Thyroid gland (tissue), 4 donors: ENCODE measurements at regions not wholly inside any gene's neighbourhood (a gene's known extent, or its start where the extent isn't known, plus 50 kb on each side); places are given as distances from the start of the nearest gene placed in this dataset.

Source experiments
- DNase-seq, 2 donors: peaks; one replicate each; pipeline ENCODE4 v3.0.0-alpha.2; 2019
- H3K27ac ChIP-seq, 3 donors: fragments of 200-600 bp; sonication (generic); 1 replicate in 2 of 3; 2 replicates in 1 of 3; pipeline ENCODE4 v1.5.1; 2016 to 2019; ENCODE audit warnings: mild to moderate bottlenecking in 1 of 3, moderate library complexity in 1 of 3
- H3K27me3 ChIP-seq: fragments of 200-600 bp; sonication (generic); one replicate; pipeline ENCODE4 v1.5.1; 2019
- H3K36me3 ChIP-seq, 2 donors: fragments of 200-600 bp; sonication (generic); one replicate each; pipeline ENCODE4 v1.5.1; 2016 to 2019
- H3K4me1 ChIP-seq, 2 donors: fragments of 200-600 bp; sonication (generic); one replicate each; pipeline ENCODE4 v1.5.1; 2017 to 2019
- H3K4me3 ChIP-seq, 3 donors: fragments of 200-600 bp; sonication (generic); replicated peaks in 1 of 3; 1 replicate in 2 of 3; 2 replicates in 1 of 3; pipeline ENCODE4 v1.5.1; 2016; ENCODE audit warnings: mild to moderate bottlenecking in 1 of 3
- H3K9me3 ChIP-seq: fragments of 200-600 bp; sonication (generic); one replicate; pipeline ENCODE4 v1.5.1; 2017
- CTCF ChIP-seq, 6 experiments: fragments of 200-600 bp in 3 of 6; fragments of 450-650 bp in 3 of 6; sonication (generic) in 3 of 6; IDR thresholded peaks; one replicate each; pipeline ENCODE4 v1.5.1; 2016 to 2019; ENCODE audit warnings: antibody characterized with exemption in 6 of 6, mild to moderate bottlenecking in 2 of 6, inconsistent platforms in 1 of 6, moderate library complexity in 1 of 6
- POLR2A ChIP-seq, 2 donors: fragments of 450-650 bp; IDR thresholded peaks; one replicate each; pipeline ENCODE4 v1.6.1; 2017; ENCODE audit warnings: antibody characterized with exemption in 2 of 2, mild to moderate bottlenecking in 2 of 2, moderate library complexity in 1 of 2
- WGBS, 2 donors: methylation state at CpG; one replicate each; pipeline ENCODE4 v1.1.5; 2017; 5-methylcytosine and 5-hydroxymethylcytosine counted together
- intact Hi-C: fragments of 100-400 bp; cut with DNase I; formaldehyde crosslinking; loops from one replicate; pipeline ENCODE4 v1.15.1; 2023

DNA sequence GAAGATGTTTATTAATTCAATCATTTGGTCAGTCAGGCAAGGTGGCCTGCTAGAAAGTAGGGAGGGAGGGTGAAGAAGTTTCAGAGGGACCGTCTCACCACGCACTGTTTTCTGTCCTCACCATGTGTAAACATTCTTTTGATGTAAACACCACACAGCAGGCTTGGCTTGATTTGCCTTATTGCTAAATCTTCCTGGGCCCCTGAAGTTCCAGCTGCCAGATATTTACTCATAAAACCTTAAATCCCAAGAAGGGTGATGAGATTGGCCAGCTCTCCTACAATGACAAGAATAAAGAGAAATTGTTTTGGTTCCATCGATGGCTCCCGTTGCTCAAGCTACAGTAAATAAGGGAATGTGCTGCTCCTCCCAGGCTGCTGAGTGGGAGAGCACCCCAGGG lies 198.2 kb upstream of the TMTC4 start:
- H3K27me3 ChIP-seq = no peaks in the 10 kb centered on the region
- 62 to 74% methylated on average over 4 of the region's 4 CpGs for WGBS, 2 donors
- intact Hi-C loops = no loop called here
- H3K36me3 ChIP-seq = no peaks in the 10 kb centered on the region
- H3K27ac ChIP-seq = no peak overlapping the region
- H3K4me1 ChIP-seq = no peaks in the 10 kb centered on the region
- H3K4me3 ChIP-seq = no peak overlapping the region
- TF ChIP-seq POLR2A (IDR thresholded peaks at IDR 0.05) (no peak), CTCF (IDR thresholded peaks at IDR 0.05) (no peak)
- H3K9me3 ChIP-seq = no peaks in the 10 kb centered on the region
- no peak for DNase-seq

- Histone ChIP-seq H3K27me3 (no peaks in the 10 kb centered on the region), H3K27ac (no peak overlapping the region), H3K36me3 (no peaks in the 10 kb centered on the region), H3K4me1 (no peaks in the 10 kb centered on the region), H3K4me3 (no peak overlapping the region), H3K9me3 (no peaks in the 10 kb centered on the region)
- TF ChIP-seq POLR2A (IDR thresholded peaks at IDR 0.05) = no peak
- TF ChIP-seq CTCF (IDR thresholded peaks at IDR 0.05) = no peak
- DNase-seq = no peak
- 73 to 82% methylated on average over 3 of the region's 3 CpGs for WGBS, 2 donors
- intact Hi-C loops = no loop called here
Observed at GRCh38 chr13:100870898-100871297, 196.3 kb upstream of the TMTC4 start.

- no peak for DNase-seq
- WGBS, 2 donors = 88 to 91% methylated on average over 4 of the region's 4 CpGs
- intact Hi-C loops = no loop called here
- TF ChIP-seq POLR2A (IDR thresholded peaks at IDR 0.05) = no peak
- no peak for TF ChIP-seq CTCF (IDR thresholded peaks at IDR 0.05)
- H3K9me3 ChIP-seq = no peaks in the 10 kb centered on the region
- no peaks in the 10 kb centered on the region for H3K27me3 ChIP-seq
- H3K4me3 ChIP-seq = no peak overlapping the region
- H3K4me1 ChIP-seq = no peaks in the 10 kb centered on the region
- H3K36me3 ChIP-seq = no peaks in the 10 kb centered on the region
- H3K27ac ChIP-seq = no peak overlapping the region
Observed at GRCh38 chr13:100860866-100861265, 186.3 kb upstream of the TMTC4 start.

GRCh38 chr13:100859861-100860260 lies 185.3 kb upstream of the TMTC4 start:
- Histone ChIP-seq H3K4me1 (no peaks in the 10 kb centered on the region), H3K9me3 (no peaks in the 10 kb centered on the region), H3K27ac (no peak overlapping the region), H3K27me3 (no peaks in the 10 kb centered on the region), H3K36me3 (no peaks in the 10 kb centered on the region), H3K4me3 (no peak overlapping the region)
- WGBS, 2 donors = 87 to 88% methylated on average over 5 of the region's 5 CpGs
- intact Hi-C loops = no loop called here
- DNase-seq = no peak
- TF ChIP-seq CTCF (IDR thresholded peaks at IDR 0.05) (no peak), POLR2A (IDR thresholded peaks at IDR 0.05) (no peak)

DNA sequence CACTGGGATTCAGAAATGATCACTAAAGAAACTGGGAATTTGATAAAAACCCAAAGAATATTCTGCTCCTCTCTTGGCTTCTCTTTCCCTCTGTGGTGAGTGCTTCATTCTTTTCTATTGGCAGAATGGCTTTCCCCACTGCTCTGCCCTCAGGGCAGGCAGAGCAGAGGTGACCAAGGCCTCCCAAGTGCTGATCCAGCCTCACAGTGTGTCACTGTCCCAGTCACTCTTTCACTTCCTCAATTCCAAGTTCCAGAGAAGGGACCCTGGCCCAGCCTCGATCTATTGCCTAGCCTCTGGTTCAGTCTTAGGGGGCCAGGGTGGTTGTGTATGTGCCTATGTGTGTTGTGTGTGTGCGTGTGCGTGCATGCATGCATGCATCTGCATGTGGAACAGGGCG lies 180.6 kb upstream of the TMTC4 start:
- H3K4me1 ChIP-seq = no peaks in the 10 kb centered on the region
- intact Hi-C loops = no loop called here
- H3K9me3 ChIP-seq = no peaks in the 10 kb centered on the region
- 92% methylated on average over 4 of the region's 4 CpGs for WGBS, 2 donors
- no peak overlapping the region for H3K27ac ChIP-seq
- DNase-seq = no peak
- H3K36me3 ChIP-seq = no peaks in the 10 kb centered on the region
- no peak overlapping the region for H3K4me3 ChIP-seq
- no peak for TF ChIP-seq POLR2A (IDR thresholded peaks at IDR 0.05)
- TF ChIP-seq CTCF (IDR thresholded peaks at IDR 0.05) = no peak
- no peaks in the 10 kb centered on the region for H3K27me3 ChIP-seq
